Muscle layer of colon (tissue), 2 donors: ENCODE measurements at regions not wholly inside any gene's neighbourhood (a gene's known extent, or its start where the extent isn't known, plus 50 kb on each side); places are given as distances from the start of the nearest gene placed in this dataset.

Experiments
- H3K27ac ChIP-seq: one replicate; pipeline ENCODE4 v1.7.0; 2013; ENCODE audit warnings: low read depth, mild to moderate bottlenecking, low read length, moderate library complexity
- H3K27me3 ChIP-seq, 2 donors: one replicate each; pipeline ENCODE4 v1.7.0; 2013; ENCODE audit warnings: low read length in 2 of 2, mild to moderate bottlenecking in 2 of 2; ENCODE audit not compliant: insufficient read depth in 2 of 2, control insufficient read depth in 1 of 2
- H3K36me3 ChIP-seq: one replicate; pipeline ENCODE4 v1.7.0; 2013; ENCODE audit warnings: mild to moderate bottlenecking, low read length; ENCODE audit not compliant: insufficient read depth
- H3K4me1 ChIP-seq: one replicate; pipeline ENCODE4 v1.7.0; 2013; ENCODE audit warnings: mild to moderate bottlenecking, low read length; ENCODE audit not compliant: insufficient read depth
- H3K4me3 ChIP-seq, 2 donors: one replicate each; pipeline ENCODE4 v1.7.0; 2013; ENCODE audit warnings: low read length in 2 of 2, low read depth in 1 of 2, mild to moderate bottlenecking in 1 of 2, moderate library complexity in 1 of 2
- H3K9ac ChIP-seq: one replicate; pipeline ENCODE4 v1.7.0; 2013; ENCODE audit warnings: low read length
- H3K9me3 ChIP-seq: one replicate; pipeline ENCODE4 v1.7.0; 2013; ENCODE audit warnings: mild to moderate bottlenecking, low read length
- donor health status: abdominal sarcoma.
- donor health status: Adenocarcinoma of cecum.

DNA sequence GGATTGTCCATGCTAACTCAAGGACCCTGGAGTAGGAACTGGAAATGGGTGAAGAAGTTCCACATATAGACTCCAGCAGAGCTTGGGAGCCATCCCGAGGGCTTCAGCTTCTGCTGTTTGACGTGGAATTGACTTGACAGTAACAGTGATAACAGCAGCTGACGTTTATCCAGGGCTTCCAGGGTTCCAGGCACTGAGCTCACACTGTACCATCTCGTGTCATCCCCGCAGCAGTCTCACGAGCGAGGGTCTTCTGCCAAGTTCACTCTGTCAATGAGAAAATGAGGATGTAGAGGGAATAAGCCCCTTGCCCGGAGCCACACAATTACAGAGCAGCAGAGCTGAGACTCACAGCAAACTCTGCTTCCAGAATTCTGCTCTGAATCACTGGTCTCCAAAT, 447.7 kb downstream of the SIPA1L2 start:
- H3K36me3 ChIP-seq: no peaks in the 10 kb centered on the region
- H3K4me3 ChIP-seq: no peak overlapping the region
- no peaks in the 10 kb centered on the region for H3K4me1 ChIP-seq
- H3K27me3 ChIP-seq: no peaks in the 10 kb centered on the region
- H3K9ac ChIP-seq: no peak overlapping the region
- H3K27ac ChIP-seq: no peak overlapping the region
- no peaks in the 10 kb centered on the region for H3K9me3 ChIP-seq

DNA sequence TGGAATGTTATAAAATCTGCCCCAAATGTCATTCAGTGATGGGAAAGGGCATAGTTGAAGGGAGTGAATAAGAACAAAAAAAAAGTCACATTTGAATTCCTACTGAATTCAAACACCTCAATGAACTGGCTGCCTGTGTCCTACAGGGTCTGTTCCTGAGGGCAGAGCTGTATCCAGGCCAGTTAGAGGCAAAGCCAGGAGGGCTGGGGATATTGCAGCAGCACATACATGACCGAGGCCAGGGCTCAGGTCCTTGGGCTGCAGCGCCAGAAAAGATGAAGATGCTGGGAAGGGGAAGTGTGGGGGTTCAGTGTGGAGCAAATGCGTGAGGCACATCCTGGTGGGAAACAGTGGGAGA, 449.2 kb downstream of the SIPA1L2 start:
- no peaks in the 10 kb centered on the region for H3K27me3 ChIP-seq
- H3K4me1 ChIP-seq: no peaks in the 10 kb centered on the region
- H3K9ac ChIP-seq: no peak overlapping the region
- no peak overlapping the region for H3K4me3 ChIP-seq
- H3K36me3 ChIP-seq: no peaks in the 10 kb centered on the region
- H3K9me3 ChIP-seq: no peaks in the 10 kb centered on the region
- no peak overlapping the region for H3K27ac ChIP-seq

DNA sequence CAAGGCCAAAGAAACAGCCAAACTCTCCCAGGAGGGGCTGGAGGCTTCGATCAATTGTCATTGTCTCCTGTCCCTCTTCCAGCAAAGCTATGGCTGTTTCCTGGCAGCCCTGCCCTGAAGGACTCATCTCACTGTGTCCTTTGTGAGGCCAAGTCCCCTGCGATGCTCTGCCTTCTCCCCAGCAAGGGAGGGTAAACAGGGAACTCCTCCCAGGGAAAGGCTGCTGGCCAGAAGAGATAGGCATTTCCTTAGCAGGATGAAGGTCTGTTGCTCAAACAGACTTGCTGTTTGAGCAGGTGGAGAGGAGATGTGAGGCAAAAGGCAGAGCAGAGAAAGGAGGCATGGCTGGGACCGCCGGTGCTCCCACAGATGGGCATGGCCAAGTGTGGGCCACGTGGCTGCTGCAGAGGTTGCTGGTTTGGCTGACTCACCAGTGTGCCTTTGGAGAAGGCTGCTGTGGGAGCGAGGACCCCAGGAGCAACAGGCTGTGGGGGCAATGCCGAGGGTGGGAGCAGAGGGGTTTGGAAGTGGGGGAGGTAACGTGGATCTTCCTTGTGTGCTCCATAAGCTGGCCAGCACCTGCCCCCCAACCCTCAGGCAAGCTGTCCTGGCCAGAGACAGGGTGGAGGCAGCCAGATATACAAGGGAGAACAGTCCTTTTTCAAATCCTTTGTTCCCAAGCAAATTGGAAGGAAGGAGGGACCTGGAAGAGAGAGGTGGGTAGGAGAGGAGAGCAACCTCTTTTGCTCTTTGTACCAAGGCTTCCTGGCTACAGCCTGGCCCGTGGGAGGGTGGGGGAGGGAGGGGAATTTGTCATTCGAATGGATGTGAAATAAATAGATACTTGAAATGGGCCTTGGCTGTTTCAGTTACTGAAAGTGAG, 449.8 kb downstream of the SIPA1L2 start:
- H3K27me3 ChIP-seq: no peaks in the 10 kb centered on the region
- no peaks in the 10 kb centered on the region for H3K9me3 ChIP-seq
- no peak overlapping the region for H3K27ac ChIP-seq
- no peak overlapping the region for H3K4me3 ChIP-seq
- H3K4me1 ChIP-seq: no peaks in the 10 kb centered on the region
- no peaks in the 10 kb centered on the region for H3K36me3 ChIP-seq
- H3K9ac ChIP-seq: no peak overlapping the region

DNA sequence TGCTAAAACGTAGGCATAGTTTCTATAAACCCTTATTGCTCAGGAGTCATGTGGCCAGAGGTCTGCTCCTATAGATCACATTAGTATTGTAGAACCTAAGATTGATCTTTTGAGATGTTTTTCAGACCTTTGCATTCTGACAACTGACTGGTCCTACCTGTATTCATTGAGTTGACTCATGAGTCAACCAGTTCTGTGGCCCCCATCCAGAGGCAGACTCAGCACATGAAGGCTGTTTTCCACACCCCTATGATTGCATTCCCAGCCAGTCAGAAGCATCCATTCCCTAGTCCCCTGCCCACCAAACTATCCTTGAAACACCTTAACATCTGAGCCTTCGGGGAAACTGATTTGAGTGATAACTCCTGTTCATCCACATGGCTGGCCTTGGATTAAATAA, 451.7 kb downstream of the SIPA1L2 start:
- H3K4me1 ChIP-seq: no peaks in the 10 kb centered on the region
- H3K27me3 ChIP-seq: no peaks in the 10 kb centered on the region
- no peaks in the 10 kb centered on the region for H3K36me3 ChIP-seq
- no peak overlapping the region for H3K9ac ChIP-seq
- H3K4me3 ChIP-seq: no peak overlapping the region
- H3K27ac ChIP-seq: no peak overlapping the region
- no peaks in the 10 kb centered on the region for H3K9me3 ChIP-seq

DNA sequence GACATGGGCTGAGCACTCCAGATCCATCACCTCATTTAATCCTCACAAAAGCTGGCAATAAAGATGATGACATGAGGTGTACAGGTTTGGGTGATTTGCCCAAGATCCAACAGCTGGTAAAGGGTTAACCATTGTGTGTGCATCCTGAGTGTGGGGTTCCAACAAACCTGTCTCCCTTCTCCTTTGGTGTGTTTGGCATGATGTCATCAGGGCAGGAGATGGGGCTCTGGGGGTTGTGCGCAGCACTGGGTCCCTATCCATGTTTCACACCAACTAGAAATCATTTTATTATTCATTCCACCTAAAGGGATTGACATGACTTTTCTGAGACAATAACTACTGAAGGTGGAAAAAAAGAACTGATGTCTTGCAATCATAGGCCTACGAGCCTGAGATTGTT, 452.5 kb downstream of the SIPA1L2 start:
- H3K4me1 ChIP-seq: no peaks in the 10 kb centered on the region

DNA sequence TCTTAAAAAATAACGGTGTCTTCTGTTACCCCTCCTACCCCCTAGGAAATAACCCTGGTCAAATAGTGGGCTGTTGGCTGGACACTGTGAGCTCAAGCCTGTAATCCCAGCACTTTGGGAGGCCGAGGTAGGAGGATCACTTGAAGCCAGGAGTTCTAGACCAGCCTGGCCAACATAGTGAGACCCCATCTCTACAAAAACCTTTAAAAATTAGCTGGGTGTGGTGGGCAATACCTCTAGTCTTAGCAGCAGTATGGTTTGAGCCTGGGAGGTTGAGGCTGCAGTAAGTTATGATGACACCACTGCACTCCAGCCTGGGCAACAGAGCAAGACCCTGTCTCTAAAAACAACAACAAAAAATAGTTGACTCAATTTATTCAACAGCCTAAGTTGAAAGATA, 453.7 kb downstream of the SIPA1L2 start:
- Histone ChIP-seq H3K27ac (no peak overlapping the region), H3K9me3 (no peaks in the 10 kb centered on the region), H3K9ac (no peak overlapping the region), H3K27me3 (no peaks in the 10 kb centered on the region), H3K36me3 (no peaks in the 10 kb centered on the region), H3K4me1 (no peaks in the 10 kb centered on the region), H3K4me3 (no peak overlapping the region)

More for the DNA sequence above, 452.5 kb downstream of the SIPA1L2 start:
- no peaks in the 10 kb centered on the region for H3K27me3 ChIP-seq
- no peaks in the 10 kb centered on the region for H3K36me3 ChIP-seq
- no peak overlapping the region for H3K9ac ChIP-seq
- no peak overlapping the region for H3K4me3 ChIP-seq
- H3K27ac ChIP-seq: no peak overlapping the region
- no peaks in the 10 kb centered on the region for H3K9me3 ChIP-seq

DNA sequence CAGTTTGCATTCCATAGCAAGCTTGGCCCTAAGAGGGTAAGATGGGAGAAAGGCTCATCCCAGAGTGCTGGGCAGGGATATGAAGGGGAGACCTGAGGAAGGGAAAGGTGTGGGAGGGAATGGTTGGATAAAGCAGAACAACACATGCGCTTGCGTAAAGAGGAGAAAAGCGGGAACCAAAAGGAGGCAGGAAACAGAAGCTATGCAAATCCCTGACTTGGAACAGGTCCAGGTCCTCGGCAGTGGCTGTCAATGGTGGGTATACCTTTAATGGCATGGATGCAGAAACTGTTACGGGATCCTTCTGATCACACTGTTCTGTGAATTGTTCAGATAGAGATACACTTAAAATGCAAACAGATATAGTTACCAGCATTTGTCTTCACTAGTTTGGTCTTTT, 455.6 kb downstream of the SIPA1L2 start:
- no peak overlapping the region for H3K27ac ChIP-seq

DNA sequence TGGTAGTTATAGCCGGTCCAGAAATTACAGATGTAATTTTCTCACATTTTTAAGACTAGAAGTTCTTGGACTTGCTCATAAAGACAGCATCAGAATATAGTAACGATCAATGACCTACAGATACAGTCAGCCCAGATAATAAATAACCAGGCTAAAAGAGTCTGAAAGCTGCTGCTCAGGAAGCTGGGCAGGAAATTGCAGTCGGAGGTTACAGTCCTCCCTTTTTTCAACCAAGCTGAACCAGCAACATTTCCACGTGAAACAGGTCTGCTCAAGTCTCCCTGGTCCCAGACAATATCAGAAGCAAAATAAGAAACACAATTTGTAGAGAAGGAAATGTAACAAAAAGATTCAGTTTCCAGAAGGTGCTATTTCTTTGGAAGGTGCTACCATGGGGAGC, 457.4 kb downstream of the SIPA1L2 start:
- no peak overlapping the region for H3K27ac ChIP-seq
- H3K27me3 ChIP-seq: no peaks in the 10 kb centered on the region
- no peaks in the 10 kb centered on the region for H3K4me1 ChIP-seq
- no peaks in the 10 kb centered on the region for H3K9me3 ChIP-seq
- no peak overlapping the region for H3K9ac ChIP-seq
- no peaks in the 10 kb centered on the region for H3K36me3 ChIP-seq
- no peak overlapping the region for H3K4me3 ChIP-seq

More for the DNA sequence above, 455.6 kb downstream of the SIPA1L2 start:
- H3K4me3 ChIP-seq: no peak overlapping the region
- no peaks in the 10 kb centered on the region for H3K4me1 ChIP-seq
- no peaks in the 10 kb centered on the region for H3K27me3 ChIP-seq
- H3K9me3 ChIP-seq: no peaks in the 10 kb centered on the region
- H3K36me3 ChIP-seq: no peaks in the 10 kb centered on the region
- H3K9ac ChIP-seq: no peak overlapping the region

DNA sequence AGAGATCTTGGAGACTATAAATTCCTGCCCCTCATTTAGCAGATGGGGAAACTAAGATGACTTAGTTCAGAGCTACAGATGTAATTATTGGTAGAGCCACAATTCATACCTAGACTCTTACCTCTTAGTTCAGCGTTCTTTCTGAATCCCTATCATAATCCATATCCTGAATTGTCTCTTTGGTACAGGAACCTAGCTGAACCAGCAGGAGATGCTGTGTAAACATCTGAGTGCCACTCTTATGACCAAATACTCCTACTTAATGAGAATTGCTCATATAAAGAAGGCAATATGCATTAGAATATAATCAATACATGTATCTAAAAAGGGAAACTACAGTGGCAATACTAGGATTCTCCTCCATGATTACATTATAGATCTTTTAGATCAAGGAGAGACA, 459.0 kb downstream of the SIPA1L2 start:
- no peaks in the 10 kb centered on the region for H3K36me3 ChIP-seq
- no peaks in the 10 kb centered on the region for H3K27me3 ChIP-seq
- no peak overlapping the region for H3K9ac ChIP-seq
- no peak overlapping the region for H3K4me3 ChIP-seq
- no peaks in the 10 kb centered on the region for H3K9me3 ChIP-seq
- H3K27ac ChIP-seq: no peak overlapping the region
- H3K4me1 ChIP-seq: no peaks in the 10 kb centered on the region

DNA sequence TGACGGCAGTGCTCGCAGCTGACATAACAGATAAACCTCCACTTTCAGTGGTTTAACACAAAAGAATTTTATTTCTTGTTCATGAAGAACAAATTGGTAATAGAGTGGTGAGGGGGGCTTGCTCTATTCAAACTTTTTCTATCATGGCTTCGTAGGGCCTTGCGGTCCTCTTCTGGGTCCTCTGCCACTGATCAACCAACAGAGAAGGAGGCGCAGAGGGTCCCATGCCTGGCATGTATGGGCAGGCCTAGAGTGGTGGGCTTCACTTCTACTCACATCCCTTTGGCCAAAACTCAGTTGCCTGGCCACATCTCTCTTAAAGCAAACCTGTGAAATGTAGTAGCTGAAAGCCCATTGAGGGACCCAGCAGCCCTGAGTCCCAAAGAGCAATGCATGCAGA, 460.5 kb downstream of the SIPA1L2 start:
- no peaks in the 10 kb centered on the region for H3K27me3 ChIP-seq
- H3K4me3 ChIP-seq: no peak overlapping the region
- no peaks in the 10 kb centered on the region for H3K36me3 ChIP-seq
- no peak overlapping the region for H3K27ac ChIP-seq
- H3K4me1 ChIP-seq: no peaks in the 10 kb centered on the region
- no peak overlapping the region for H3K9ac ChIP-seq
- no peaks in the 10 kb centered on the region for H3K9me3 ChIP-seq

DNA sequence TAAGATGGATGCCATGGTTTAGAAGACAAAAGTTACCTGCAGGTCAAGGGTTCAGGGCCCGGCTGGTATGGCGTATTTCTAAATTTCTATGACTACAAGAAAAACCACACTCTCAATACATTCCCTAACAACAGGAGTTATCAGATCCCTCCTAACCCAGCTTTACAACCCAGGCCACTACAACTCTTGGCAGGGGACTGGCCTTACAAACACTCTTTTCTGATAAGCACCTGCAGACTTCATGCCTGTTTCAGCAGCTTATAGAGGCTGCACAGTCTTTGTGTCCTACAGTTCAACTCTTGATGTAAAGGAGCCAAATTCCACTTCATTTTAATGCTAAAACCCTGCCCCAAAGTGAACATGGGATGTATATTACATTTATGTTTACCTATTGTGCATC, 461.4 kb downstream of the SIPA1L2 start:
- Histone ChIP-seq H3K36me3 (no peaks in the 10 kb centered on the region), H3K9me3 (no peaks in the 10 kb centered on the region), H3K4me1 (no peaks in the 10 kb centered on the region), H3K27me3 (no peaks in the 10 kb centered on the region), H3K27ac (no peak overlapping the region), H3K4me3 (no peak overlapping the region), H3K9ac (no peak overlapping the region)

DNA sequence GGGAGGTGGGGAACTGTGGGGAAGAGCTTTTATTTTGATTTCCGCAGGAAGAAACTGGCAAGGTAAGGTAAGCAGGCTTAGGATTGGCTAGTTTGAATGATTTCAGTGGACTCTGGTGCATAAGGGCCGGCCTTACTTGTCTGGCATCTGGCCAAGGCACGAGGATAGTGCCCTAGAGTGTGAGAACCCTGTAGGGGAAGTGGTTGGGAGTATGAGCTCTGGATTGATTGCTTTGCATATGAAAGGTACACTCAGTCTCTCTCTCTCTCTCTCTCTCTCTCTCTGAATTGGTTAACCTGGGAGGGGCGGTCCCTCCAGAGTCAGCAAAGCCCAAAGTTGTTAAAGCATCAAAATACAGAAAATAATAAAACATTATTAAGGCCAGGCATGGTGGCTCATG, 463.0 kb downstream of the SIPA1L2 start:
- no peaks in the 10 kb centered on the region for H3K36me3 ChIP-seq
- no peaks in the 10 kb centered on the region for H3K4me1 ChIP-seq
- no peaks in the 10 kb centered on the region for H3K9me3 ChIP-seq
- H3K27me3 ChIP-seq: no peaks in the 10 kb centered on the region
- H3K27ac ChIP-seq: no peak overlapping the region
- H3K4me3 ChIP-seq: no peak overlapping the region
- no peak overlapping the region for H3K9ac ChIP-seq
